ENCODE measurements at regions not wholly inside any gene's neighbourhood (a gene's known extent, or its start where the extent isn't known, plus 50 kb on each side); places are given as distances from the start of the nearest gene placed in this dataset.

DNA sequence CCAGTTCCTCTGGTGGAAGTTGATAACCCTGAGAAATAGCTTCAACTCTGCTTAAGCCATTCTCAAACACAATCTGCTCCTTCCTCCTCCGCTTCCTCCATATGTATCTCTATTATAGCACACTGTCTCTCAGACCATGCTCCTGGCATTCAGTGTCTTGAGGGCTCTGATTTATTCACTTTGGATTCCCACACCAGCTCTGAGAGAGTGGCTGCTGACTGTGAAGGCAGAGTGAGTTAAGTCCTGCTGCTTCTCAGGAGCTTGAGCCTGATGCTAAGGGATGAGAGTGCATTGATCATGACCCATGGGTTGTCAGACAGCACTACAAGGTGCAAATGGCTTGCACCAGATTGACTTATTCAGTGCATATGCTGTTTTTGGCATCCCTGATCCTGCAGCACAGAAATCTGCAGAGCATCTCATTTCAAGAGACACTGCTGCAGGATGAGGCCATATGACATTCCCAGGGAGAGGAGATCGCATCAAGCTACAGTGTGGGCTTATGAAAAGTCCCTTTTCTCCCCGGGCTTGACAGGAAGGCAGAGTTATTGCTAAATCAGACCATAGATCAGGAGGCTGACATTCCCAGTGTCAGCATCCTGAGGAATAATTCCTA is 500.5 kb upstream of the RAB6C start:
- no peaks in the 10 kb centered on the region for H4K20me1 ChIP-seq (ENCODE audit: control insufficient read depth, insufficient read depth, low read depth, low read length)
- H3K27ac ChIP-seq (ENCODE audit: low read depth, low read length): no peak overlapping the region
- H3K79me2 ChIP-seq (ENCODE audit: control insufficient read depth, low read length): no peaks in the 10 kb centered on the region
- H3F3A ChIP-seq (ENCODE audit: control insufficient read depth, insufficient read depth): no peaks in the 10 kb centered on the region
- no peaks in the 10 kb centered on the region for H3K9me3 ChIP-seq (ENCODE audit: control insufficient read depth, insufficient read depth, low read length)
- H3K4me1 ChIP-seq (ENCODE audit: control insufficient read depth, low read length): peaks cover 19% of the 10 kb centered on the region
- no peak for TF ChIP-seq EZH2phosphoT487 (IDR thresholded peaks at IDR 0.05; ENCODE audit: borderline replicate concordance, low read length)
- TF ChIP-seq, protein P1, sequence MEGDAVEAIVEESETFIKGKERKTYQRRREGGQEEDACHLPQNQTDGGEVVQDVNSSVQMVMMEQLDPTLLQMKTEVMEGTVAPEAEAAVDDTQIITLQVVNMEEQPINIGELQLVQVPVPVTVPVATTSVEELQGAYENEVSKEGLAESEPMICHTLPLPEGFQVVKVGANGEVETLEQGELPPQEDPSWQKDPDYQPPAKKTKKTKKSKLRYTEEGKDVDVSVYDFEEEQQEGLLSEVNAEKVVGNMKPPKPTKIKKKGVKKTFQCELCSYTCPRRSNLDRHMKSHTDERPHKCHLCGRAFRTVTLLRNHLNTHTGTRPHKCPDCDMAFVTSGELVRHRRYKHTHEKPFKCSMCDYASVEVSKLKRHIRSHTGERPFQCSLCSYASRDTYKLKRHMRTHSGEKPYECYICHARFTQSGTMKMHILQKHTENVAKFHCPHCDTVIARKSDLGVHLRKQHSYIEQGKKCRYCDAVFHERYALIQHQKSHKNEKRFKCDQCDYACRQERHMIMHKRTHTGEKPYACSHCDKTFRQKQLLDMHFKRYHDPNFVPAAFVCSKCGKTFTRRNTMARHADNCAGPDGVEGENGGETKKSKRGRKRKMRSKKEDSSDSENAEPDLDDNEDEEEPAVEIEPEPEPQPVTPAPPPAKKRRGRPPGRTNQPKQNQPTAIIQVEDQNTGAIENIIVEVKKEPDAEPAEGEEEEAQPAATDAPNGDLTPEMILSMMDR (IDR thresholded peaks at IDR 0.05; ENCODE audit: low read depth, low read length, poor library complexity, severe bottlenecking): no peak
- H3K4me2 ChIP-seq (ENCODE audit: low read length): no peak overlapping the region
- H3K9me2 ChIP-seq (replicated peaks; ENCODE audit: control insufficient read depth, low read length): no peaks in the 10 kb centered on the region
- no peak overlapping the region for H3K4me3 ChIP-seq (ENCODE audit: low read length)
- 0 out of 2 replicates have a peak, but pooled peaks cover 4% of the 10 kb centered on the region for H3K27me3 ChIP-seq (ENCODE audit: control insufficient read depth, low read length)
- H3K36me3 ChIP-seq (ENCODE audit: control insufficient read depth, low read length): no peaks in the 10 kb centered on the region

DNA sequence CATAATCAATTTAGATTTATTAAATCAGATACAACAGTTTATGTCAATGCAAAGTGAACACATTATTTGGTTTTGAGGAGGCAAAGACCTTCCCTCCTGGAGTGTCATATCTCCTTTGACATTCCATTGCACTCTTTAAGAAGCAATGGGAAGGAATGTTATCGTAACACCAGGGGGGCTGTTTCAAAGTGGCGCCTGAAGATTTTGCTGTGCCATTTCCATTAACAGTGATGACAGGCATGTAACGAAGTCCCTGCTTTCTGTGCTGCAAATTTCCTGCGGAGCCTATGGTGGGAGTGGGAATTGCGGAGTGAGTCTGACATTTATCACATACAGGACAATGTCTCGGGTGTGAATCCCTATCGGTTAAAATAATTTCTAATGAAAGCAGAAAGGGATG is 499.6 kb upstream of the RAB6C start:
- Histone ChIP-seq H3K36me3 (ENCODE audit: control insufficient read depth, low read length) (no peaks in the 10 kb centered on the region), H3K4me2 (ENCODE audit: low read length) (no peak overlapping the region), H3K9me3 (ENCODE audit: control insufficient read depth, insufficient read depth, low read length) (no peaks in the 10 kb centered on the region), H3K79me2 (ENCODE audit: control insufficient read depth, low read length) (no peaks in the 10 kb centered on the region), H4K20me1 (ENCODE audit: control insufficient read depth, insufficient read depth, low read depth, low read length) (no peaks in the 10 kb centered on the region), H3F3A (ENCODE audit: control insufficient read depth, insufficient read depth) (no peaks in the 10 kb centered on the region), H3K4me3 (ENCODE audit: low read length) (no peak overlapping the region), H3K27ac (ENCODE audit: low read depth, low read length) (no peak overlapping the region), H3K9me2 (replicated peaks; ENCODE audit: control insufficient read depth, low read length) (no peaks in the 10 kb centered on the region), H3K27me3 (ENCODE audit: control insufficient read depth, low read length) (no peaks in the 10 kb centered on the region), H3K4me1 (ENCODE audit: control insufficient read depth, low read length) (peaks cover 21% of the 10 kb centered on the region)
- TF ChIP-seq, protein P1 (IDR thresholded peaks at IDR 0.05; ENCODE audit: low read depth, low read length, poor library complexity, severe bottlenecking): no peak
- TF ChIP-seq EZH2phosphoT487 (IDR thresholded peaks at IDR 0.05; ENCODE audit: borderline replicate concordance, low read length): no peak

GRCh38 chr2:129480790-129481189 is 498.7 kb upstream of the RAB6C start:
- TF ChIP-seq EZH2phosphoT487 (IDR thresholded peaks at IDR 0.05; ENCODE audit: borderline replicate concordance, low read length): no peak
- Histone ChIP-seq H3K9me3 (ENCODE audit: control insufficient read depth, insufficient read depth, low read length) (no peaks in the 10 kb centered on the region), H3K4me1 (ENCODE audit: control insufficient read depth, low read length) (peaks cover 21% of the 10 kb centered on the region), H4K20me1 (ENCODE audit: control insufficient read depth, insufficient read depth, low read depth, low read length) (no peaks in the 10 kb centered on the region), H3F3A (ENCODE audit: control insufficient read depth, insufficient read depth) (no peaks in the 10 kb centered on the region), H3K4me2 (ENCODE audit: low read length) (no peak overlapping the region), H3K4me3 (ENCODE audit: low read length) (no peak overlapping the region), H3K36me3 (ENCODE audit: control insufficient read depth, low read length) (no peaks in the 10 kb centered on the region), H3K79me2 (ENCODE audit: control insufficient read depth, low read length) (no peaks in the 10 kb centered on the region), H3K27me3 (ENCODE audit: control insufficient read depth, low read length) (no peaks in the 10 kb centered on the region), H3K9me2 (replicated peaks; ENCODE audit: control insufficient read depth, low read length) (no peaks in the 10 kb centered on the region), H3K27ac (ENCODE audit: low read depth, low read length) (no peak overlapping the region)

DNA sequence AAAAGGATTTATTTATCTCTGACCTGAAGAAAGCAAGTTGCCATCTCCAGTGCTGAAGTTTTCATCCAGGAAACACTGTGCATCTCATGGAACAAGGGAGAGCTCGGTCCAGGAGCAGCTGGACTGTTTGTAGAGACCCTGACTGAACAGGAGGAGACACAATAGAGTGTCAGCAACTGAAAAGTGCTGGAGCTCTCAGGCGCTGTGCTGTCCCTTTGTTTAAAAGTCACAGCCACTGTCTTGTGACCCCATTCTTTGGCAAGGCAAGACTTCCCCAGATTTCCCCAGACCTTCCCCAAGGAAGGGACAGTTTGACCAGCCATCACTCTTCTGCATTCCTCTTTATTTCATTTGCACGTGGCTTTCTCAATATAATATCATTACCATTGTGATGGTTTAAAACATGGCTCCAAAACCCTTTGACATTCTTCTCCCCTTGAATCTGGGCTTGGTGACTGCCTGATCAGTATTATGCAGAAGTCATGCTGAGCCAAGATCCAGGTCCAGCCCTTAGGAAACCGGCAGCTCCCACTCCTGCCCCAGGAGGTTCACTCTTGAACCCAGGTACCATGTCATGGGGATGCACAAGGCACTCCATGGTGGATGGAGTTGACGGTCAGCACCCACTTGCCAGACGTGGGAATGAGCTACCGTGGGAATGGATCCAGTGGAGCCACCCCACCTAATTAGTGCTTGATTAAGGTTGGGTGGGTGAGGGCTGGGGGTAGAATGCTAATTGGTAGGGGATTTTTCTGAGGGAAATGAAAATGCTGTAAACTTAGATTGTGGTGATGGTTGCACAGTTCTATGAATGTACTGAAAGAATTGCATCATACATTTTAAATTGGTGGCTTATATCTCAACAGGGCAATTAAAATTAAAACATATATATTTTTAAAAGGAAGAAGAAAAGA is 497.9 kb upstream of the RAB6C start:
- Histone ChIP-seq H3F3A (ENCODE audit: control insufficient read depth, insufficient read depth) (no peaks in the 10 kb centered on the region), H3K27ac (ENCODE audit: low read depth, low read length) (no peak overlapping the region), H4K20me1 (ENCODE audit: control insufficient read depth, insufficient read depth, low read depth, low read length) (no peaks in the 10 kb centered on the region), H3K9me2 (replicated peaks; ENCODE audit: control insufficient read depth, low read length) (no peaks in the 10 kb centered on the region), H3K36me3 (ENCODE audit: control insufficient read depth, low read length) (no peaks in the 10 kb centered on the region), H3K4me2 (ENCODE audit: low read length) (no peak overlapping the region), H3K27me3 (ENCODE audit: control insufficient read depth, low read length) (no peaks in the 10 kb centered on the region), H3K4me3 (ENCODE audit: low read length) (no peak overlapping the region), H3K4me1 (ENCODE audit: control insufficient read depth, low read length) (peaks cover 21% of the 10 kb centered on the region), H3K79me2 (ENCODE audit: control insufficient read depth, low read length) (no peaks in the 10 kb centered on the region), H3K9me3 (ENCODE audit: control insufficient read depth, insufficient read depth, low read length) (no peaks in the 10 kb centered on the region)
- TF ChIP-seq, protein P1 (IDR thresholded peaks at IDR 0.05; ENCODE audit: low read depth, low read length, poor library complexity, severe bottlenecking): no peak
- TF ChIP-seq EZH2phosphoT487 (IDR thresholded peaks at IDR 0.05; ENCODE audit: borderline replicate concordance, low read length): no peak

All from DOHH2 (cell line).